ENCODE measurements at regions not wholly inside any gene's neighbourhood (a gene's known extent, or its start where the extent isn't known, plus 50 kb on each side); places are given as distances from the start of the nearest gene placed in this dataset.

GRCh38 chr2:200086911-200087310 lies 131.5 kb downstream of the MAIP1 start:
- no peaks in the 10 kb centered on the region for H3K36me3 ChIP-seq (replicated peaks in 1 of 2; ENCODE audit: control extremely low read depth in 1 of 2, control insufficient read depth in 1 of 2, extremely low read depth in 1 of 2, insufficient read depth in 2 of 2, low read length in 1 of 2)
- intact Hi-C loops (cut with micrococcal nuclease) = no loop called here
- Mint-ChIP-seq H3K4me1 (no peaks in the 10 kb centered on the region), H3K4me3 (no peak overlapping the region), H3K9me3 (ENCODE audit: insufficient read depth) (no peaks in the 10 kb centered on the region), H3K27ac (no peak overlapping the region), H3K27me3 (peaks cover 10% of the 10 kb centered on the region)
- no peak overlapping the region for H3K27ac ChIP-seq (ENCODE audit: low read length in 2 of 2)
- POLR2A ChIA-PET = no interaction called here
- no peaks in the 10 kb centered on the region for H3K79me2 ChIP-seq (ENCODE audit: control insufficient read depth, insufficient read depth, low read length)
- H3K4me2 ChIP-seq (replicated peaks; ENCODE audit: low read depth, low read length, poor library complexity, severe bottlenecking) = no peak overlapping the region
- H3K4me1 ChIP-seq (ENCODE audit: control insufficient read depth in 2 of 2, insufficient read depth in 2 of 2, low read length in 2 of 2) = no peaks in the 10 kb centered on the region
- CTCF ChIA-PET = no interaction called here
- WGBS (ENCODE audit: insufficient coverage) = 95% methylated on average over 9 of the region's 9 CpGs
- TF ChIP-seq EZH2 (IDR thresholded peaks at IDR 0.05; ENCODE audit: borderline replicate concordance, insufficient read depth, low read depth, low read length, poor library complexity, severe bottlenecking) = no peak
- no peak for TF ChIP-seq CTCF (IDR thresholded peaks at IDR 0.05)
- ATAC-seq (ENCODE audit: low read depth) (no peak), DNase-seq (no peak)
- no peak overlapping the region for H3K9ac ChIP-seq (ENCODE audit: low read length)
- no peak overlapping the region for H2AFZ ChIP-seq (ENCODE audit: insufficient read depth, low read depth, low read length, poor library complexity, severe bottlenecking)
- no peaks in the 10 kb centered on the region for H3K27me3 ChIP-seq (replicated peaks in 1 of 4; ENCODE audit: control extremely low read depth in 1 of 4, control insufficient read depth in 3 of 4, insufficient read depth in 4 of 4, low read length in 3 of 4)
- no peaks in the 10 kb centered on the region for H4K20me1 ChIP-seq (ENCODE audit: control insufficient read depth, insufficient read depth, low read length, poor library complexity, severe bottlenecking)
- H3K4me3 ChIP-seq (ENCODE audit: control extremely low read depth in 1 of 5, extremely low read depth in 1 of 5, insufficient read depth in 1 of 5, low read depth in 2 of 5, low read length in 4 of 5) = no peak overlapping the region
- H3K9me3 ChIP-seq (ENCODE audit: control extremely low read depth in 1 of 3, control insufficient read depth in 2 of 3, insufficient read depth in 1 of 3, low read length in 2 of 3) = peaks cover 0 to 3% (median 0%) of the 10 kb centered on the region in 3 donors

- Histone ChIP-seq H3K9ac (ENCODE audit: low read length) (no peak overlapping the region), H3K9me3 (ENCODE audit: control extremely low read depth in 1 of 3, control insufficient read depth in 2 of 3, insufficient read depth in 1 of 3, low read length in 2 of 3) (peaks cover 0 to 3% (median 0%) of the 10 kb centered on the region in 3 donors), H3K27me3 (replicated peaks in 1 of 4; ENCODE audit: control extremely low read depth in 1 of 4, control insufficient read depth in 3 of 4, insufficient read depth in 4 of 4, low read length in 3 of 4) (no peaks in the 10 kb centered on the region), H3K27ac (ENCODE audit: low read length in 2 of 2) (no peak overlapping the region), H3K4me1 (ENCODE audit: control insufficient read depth in 2 of 2, insufficient read depth in 2 of 2, low read length in 2 of 2) (no peaks in the 10 kb centered on the region), H3K36me3 (replicated peaks in 1 of 2; ENCODE audit: control extremely low read depth in 1 of 2, control insufficient read depth in 1 of 2, extremely low read depth in 1 of 2, insufficient read depth in 2 of 2, low read length in 1 of 2) (no peaks in the 10 kb centered on the region), H3K4me2 (replicated peaks; ENCODE audit: low read depth, low read length, poor library complexity, severe bottlenecking) (no peak overlapping the region), H3K79me2 (ENCODE audit: control insufficient read depth, insufficient read depth, low read length) (no peaks in the 10 kb centered on the region), H2AFZ (ENCODE audit: insufficient read depth, low read depth, low read length, poor library complexity, severe bottlenecking) (no peak overlapping the region), H4K20me1 (ENCODE audit: control insufficient read depth, insufficient read depth, low read length, poor library complexity, severe bottlenecking) (no peaks in the 10 kb centered on the region), H3K4me3 (ENCODE audit: control extremely low read depth in 1 of 5, extremely low read depth in 1 of 5, insufficient read depth in 1 of 5, low read depth in 2 of 5, low read length in 4 of 5) (no peak overlapping the region)
- Mint-ChIP-seq H3K9me3 (ENCODE audit: insufficient read depth) (no peaks in the 10 kb centered on the region), H3K27me3 (peaks cover 10% of the 10 kb centered on the region), H3K4me1 (no peaks in the 10 kb centered on the region), H3K27ac (no peak overlapping the region), H3K4me3 (no peak overlapping the region)
- ChIA-PET POLR2A (no interaction called here), CTCF (no interaction called here)
- ATAC-seq (ENCODE audit: low read depth) (no peak), DNase-seq (no peak)
- intact Hi-C loops (cut with micrococcal nuclease) = no loop called here
- 95% methylated on average over 3 of the region's 5 CpGs for WGBS (ENCODE audit: insufficient coverage)
- no peak for TF ChIP-seq EZH2 (IDR thresholded peaks at IDR 0.05; ENCODE audit: borderline replicate concordance, insufficient read depth, low read depth, low read length, poor library complexity, severe bottlenecking)
- no peak for TF ChIP-seq CTCF (IDR thresholded peaks at IDR 0.05)
Measured at GRCh38 chr2:200087451-200087850, 132.1 kb downstream of the MAIP1 start.

Measured in B cell (primary cell).